SK-N-SH (cell line): ENCODE measurements at regions not wholly inside any gene's neighbourhood (a gene's known extent, or its start where the extent isn't known, plus 50 kb on each side); places are given as distances from the start of the nearest gene placed in this dataset.

Source experiments
- CTCF ChIA-PET: fragments of 300-600, 350-600 bp; formaldehyde crosslinking; extraction: SDS; loops from one replicate; lab custom pipeline; 2021; lab: Yijun Ruan, JAX
- POLR2A ChIA-PET: fragments of 350-600 bp; sonication (Branson Sonifier 250); formaldehyde crosslinking; extraction: SDS; loops from one replicate; lab custom pipeline; 2020; ENCODE audit warnings: antibody characterized with exemption, inconsistent platforms; lab: Yijun Ruan, JAX
- DNase-seq: peaks from one replicate; pipeline ENCODE4 v3.0.0; 2012
- H2AFZ ChIP-seq: fragments of 200-600 bp; sonication (generic); 2 replicates; pipeline ENCODE4 v1.8.1; 2016; ENCODE audit warnings: antibody characterized with exemption, mild to moderate bottlenecking, low read depth
- H3F3A ChIP-seq: fragments of 200-600 bp; sonication (generic); replicated peaks from 2 replicates; pipeline ENCODE3; 2016; ENCODE audit warnings: antibody characterized with exemption, mild to moderate bottlenecking; ENCODE audit not compliant: insufficient read depth
- H3K27ac ChIP-seq, 2 experiments: fragments of 200-500 bp in 1 of 2; fragments of 200-600 bp in 1 of 2; sonication (Bioruptor generic) in 1 of 2; sonication (generic), shearing (Covaris generic) in 1 of 2; 2 replicates each; pipeline versions ENCODE4 v1.5.1 to v1.6.1; 2014 to 2016; ENCODE audit warnings: low read depth in 2 of 2, inconsistent platforms in 1 of 2, low read length in 1 of 2, mild to moderate bottlenecking in 1 of 2, mixed read lengths in 1 of 2
- H3K27me3 ChIP-seq: fragments of 200-600 bp; sonication (generic), shearing (Covaris generic); 2 replicates; pipeline ENCODE4 v1.6.1; 2016; ENCODE audit warnings: mixed run types; ENCODE audit not compliant: insufficient read depth
- H3K36me3 ChIP-seq, 2 experiments: fragments of 200-500 bp in 1 of 2; fragments of 200-600 bp in 1 of 2; sonication (Bioruptor generic) in 1 of 2; sonication (generic) in 1 of 2; replicated peaks in 1 of 2; 2 replicates each; pipeline versions ENCODE3 to v1.5.1; 2014 to 2016; ENCODE audit warnings: low read length in 1 of 2, mild to moderate bottlenecking in 1 of 2; ENCODE audit not compliant: insufficient read depth in 2 of 2, control insufficient read depth in 1 of 2
- H3K4me1 ChIP-seq, 2 experiments: fragments of 200-500 bp in 1 of 2; fragments of 200-600 bp in 1 of 2; sonication (Bioruptor generic) in 1 of 2; sonication (generic), shearing (Covaris generic) in 1 of 2; 2 replicates each; pipeline versions ENCODE4 v1.5.1 to v1.6.1; 2014 to 2016; ENCODE audit warnings: low read depth in 1 of 2, low read length in 1 of 2, mixed run types in 1 of 2; ENCODE audit not compliant: insufficient read depth in 2 of 2, control insufficient read depth in 1 of 2
- H3K4me2 ChIP-seq: fragments of 200-600 bp; sonication (generic), shearing (Covaris generic); 2 replicates; pipeline ENCODE4 v1.6.1; 2017; ENCODE audit warnings: mixed run types
- H3K4me3 ChIP-seq, 2 experiments: fragments of 200-500 bp in 1 of 2; fragments of 200-600 bp in 1 of 2; sonication (Bioruptor generic) in 1 of 2; sonication (generic), shearing (Covaris generic) in 1 of 2; 2 replicates each; pipeline versions ENCODE4 v1.5.1 to v1.8.1; 2014 to 2016; ENCODE audit warnings: low read depth in 2 of 2, inconsistent platforms in 1 of 2, low read length in 1 of 2, mild to moderate bottlenecking in 1 of 2, mixed read lengths in 1 of 2, moderate library complexity in 1 of 2
- H3K79me2 ChIP-seq: fragments of 200-600 bp; sonication (generic); 2 replicates; pipeline ENCODE4 v1.8.1; 2017; ENCODE audit warnings: mild to moderate bottlenecking; ENCODE audit not compliant: insufficient read depth
- H3K9ac ChIP-seq: fragments of 200-600 bp; sonication (generic); 2 replicates; pipeline ENCODE4 v1.6.1; 2017; ENCODE audit warnings: mixed run types
- H3K9me2 ChIP-seq: fragments of 200-600 bp; sonication (generic); 2 replicates; pipeline ENCODE4 v1.6.1; 2017; ENCODE audit warnings: mixed run types
- H3K9me3 ChIP-seq: fragments of 200-600 bp; sonication (generic); 2 replicates; pipeline ENCODE4 v1.6.1; 2017; ENCODE audit warnings: mixed run types, mild to moderate bottlenecking, moderate library complexity
- H4K20me1 ChIP-seq: fragments of 200-600 bp; sonication (generic); 2 replicates; pipeline ENCODE4 v1.6.1; 2017; ENCODE audit warnings: mild to moderate bottlenecking, mixed run types; ENCODE audit not compliant: insufficient read depth
- CHD2 ChIP-seq: fragments of 150-350 bp; IDR thresholded peaks from 2 replicates; pipeline ENCODE4 v1.6.1; 2018; ENCODE audit warnings: low read length; ENCODE audit not compliant: partially characterized antibody
- EZH2phosphoT487 ChIP-seq: fragments of 200-600 bp; sonication (generic); IDR thresholded peaks from 2 replicates; pipeline ENCODE4 v1.6.1; 2017; ENCODE audit warnings: low read depth, mixed run types, mild to moderate bottlenecking, antibody characterized with exemption, moderate library complexity, borderline replicate concordance
- NFIC ChIP-seq: IDR thresholded peaks from 2 replicates; pipeline ENCODE4 v1.4.0; 2012; ENCODE audit warnings: borderline replicate concordance
- NRF1 ChIP-seq: IDR thresholded peaks from 2 replicates; pipeline ENCODE4 v1.6.1; 2012; ENCODE audit warnings: low read depth, mild to moderate bottlenecking, low read length
- RCOR1 ChIP-seq: fragments of 150-350 bp; IDR thresholded peaks from 2 replicates; pipeline ENCODE4 v1.6.1; 2017; ENCODE audit warnings: antibody characterized with exemption, low read length
- RXRA ChIP-seq: IDR thresholded peaks from 2 replicates; pipeline ENCODE4 v1.4.0; 2012; ENCODE audit warnings: low read depth, mild to moderate bottlenecking, borderline replicate concordance
- SIN3A ChIP-seq: IDR thresholded peaks from 2 replicates; pipeline ENCODE4 v1.6.1; 2012; ENCODE audit warnings: low read depth, mild to moderate bottlenecking, low read length, moderate library complexity, borderline replicate concordance
- SMC3 ChIP-seq: IDR thresholded peaks from 2 replicates; pipeline ENCODE4 v1.6.1; 2012; ENCODE audit warnings: low read depth, low read length, improper control_type of control experiment
- YY1 ChIP-seq: IDR thresholded peaks from 2 replicates; pipeline ENCODE4 v1.4.0; 2012; ENCODE audit warnings: low read depth, mild to moderate bottlenecking
- WGBS: methylation state at CpG from one replicate; pipeline ENCODE4 v1.1.6; 2017; ENCODE audit warnings: low lambda C conversion rate; 5-methylcytosine and 5-hydroxymethylcytosine counted together
- TF ChIP-seq, protein P1 (sequence below): fragments of 150-350 bp; IDR thresholded peaks from 2 replicates; pipeline ENCODE4 v1.6.1; 2016; ENCODE audit warnings: mild to moderate bottlenecking, low read depth, low read length
- TF ChIP-seq, protein P2 (sequence below): IDR thresholded peaks from 2 replicates; pipeline ENCODE4 v1.6.1; 2012; ENCODE audit warnings: mild to moderate bottlenecking, low read depth, low read length, moderate library complexity
- TF ChIP-seq, protein P3 (sequence below): fragments of 150-350 bp; IDR thresholded peaks from 2 replicates; pipeline ENCODE4 v1.6.1; 2017; ENCODE audit warnings: antibody characterized with exemption, low read length, low read depth, borderline replicate concordance

DNA sequence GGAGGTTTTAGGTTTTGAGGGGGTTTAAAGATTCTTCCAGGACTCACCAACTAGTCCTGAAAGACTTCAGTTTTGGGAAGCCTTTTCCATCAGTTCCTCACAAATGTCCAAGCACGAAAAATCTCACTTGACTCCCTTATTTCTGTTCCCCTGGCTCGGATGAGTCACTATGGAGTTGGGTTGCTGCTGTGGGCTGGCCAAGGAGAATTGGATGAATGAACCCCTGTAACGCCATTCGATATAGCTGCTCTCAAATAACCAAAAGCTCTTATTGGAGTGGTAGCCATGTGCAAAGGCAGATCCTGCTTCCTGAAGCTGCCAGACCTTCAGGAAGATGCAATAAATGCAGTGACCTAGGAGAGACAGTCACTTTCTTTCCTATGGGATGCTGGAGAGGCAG lies 417.0 kb downstream of the ZNF521 start:
- no peaks in the 10 kb centered on the region for H3K27me3 ChIP-seq
- no peak overlapping the region for H3K9ac ChIP-seq
- POLR2A ChIA-PET = no interaction called here
- no peak overlapping the region for H3K4me3 ChIP-seq
- H3K36me3 ChIP-seq = no peaks in the 10 kb centered on the region
- 54% methylated on average over 4 of the region's 4 CpGs for WGBS
- CTCF ChIA-PET = no interaction called here
- no peaks in the 10 kb centered on the region for H3F3A ChIP-seq
- no peaks in the 10 kb centered on the region for H4K20me1 ChIP-seq
- no peaks in the 10 kb centered on the region for H3K9me3 ChIP-seq
- no peak overlapping the region for H3K27ac ChIP-seq
- no peaks in the 10 kb centered on the region for H3K9me2 ChIP-seq
- DNase-seq = no peak
- H2AFZ ChIP-seq = no peak overlapping the region
- H3K4me2 ChIP-seq = no peak overlapping the region
- no peaks in the 10 kb centered on the region for H3K79me2 ChIP-seq
- peaks cover 0 to 2% of the 10 kb centered on the region in 2 experiments; a peak in 1 of 4 replicates for H3K4me1 ChIP-seq
- TF ChIP-seq, protein P1, sequence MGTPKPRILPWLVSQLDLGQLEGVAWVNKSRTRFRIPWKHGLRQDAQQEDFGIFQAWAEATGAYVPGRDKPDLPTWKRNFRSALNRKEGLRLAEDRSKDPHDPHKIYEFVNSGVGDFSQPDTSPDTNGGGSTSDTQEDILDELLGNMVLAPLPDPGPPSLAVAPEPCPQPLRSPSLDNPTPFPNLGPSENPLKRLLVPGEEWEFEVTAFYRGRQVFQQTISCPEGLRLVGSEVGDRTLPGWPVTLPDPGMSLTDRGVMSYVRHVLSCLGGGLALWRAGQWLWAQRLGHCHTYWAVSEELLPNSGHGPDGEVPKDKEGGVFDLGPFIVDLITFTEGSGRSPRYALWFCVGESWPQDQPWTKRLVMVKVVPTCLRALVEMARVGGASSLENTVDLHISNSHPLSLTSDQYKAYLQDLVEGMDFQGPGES = no peak
- TF ChIP-seq NRF1 (no peak), RXRA (no peak), YY1 (no peak), NFIC (no peak), EZH2phosphoT487 (no peak), RCOR1 (no peak), SMC3 (no peak), CHD2 (no peak), SIN3A (no peak)
- TF ChIP-seq, protein P2, sequence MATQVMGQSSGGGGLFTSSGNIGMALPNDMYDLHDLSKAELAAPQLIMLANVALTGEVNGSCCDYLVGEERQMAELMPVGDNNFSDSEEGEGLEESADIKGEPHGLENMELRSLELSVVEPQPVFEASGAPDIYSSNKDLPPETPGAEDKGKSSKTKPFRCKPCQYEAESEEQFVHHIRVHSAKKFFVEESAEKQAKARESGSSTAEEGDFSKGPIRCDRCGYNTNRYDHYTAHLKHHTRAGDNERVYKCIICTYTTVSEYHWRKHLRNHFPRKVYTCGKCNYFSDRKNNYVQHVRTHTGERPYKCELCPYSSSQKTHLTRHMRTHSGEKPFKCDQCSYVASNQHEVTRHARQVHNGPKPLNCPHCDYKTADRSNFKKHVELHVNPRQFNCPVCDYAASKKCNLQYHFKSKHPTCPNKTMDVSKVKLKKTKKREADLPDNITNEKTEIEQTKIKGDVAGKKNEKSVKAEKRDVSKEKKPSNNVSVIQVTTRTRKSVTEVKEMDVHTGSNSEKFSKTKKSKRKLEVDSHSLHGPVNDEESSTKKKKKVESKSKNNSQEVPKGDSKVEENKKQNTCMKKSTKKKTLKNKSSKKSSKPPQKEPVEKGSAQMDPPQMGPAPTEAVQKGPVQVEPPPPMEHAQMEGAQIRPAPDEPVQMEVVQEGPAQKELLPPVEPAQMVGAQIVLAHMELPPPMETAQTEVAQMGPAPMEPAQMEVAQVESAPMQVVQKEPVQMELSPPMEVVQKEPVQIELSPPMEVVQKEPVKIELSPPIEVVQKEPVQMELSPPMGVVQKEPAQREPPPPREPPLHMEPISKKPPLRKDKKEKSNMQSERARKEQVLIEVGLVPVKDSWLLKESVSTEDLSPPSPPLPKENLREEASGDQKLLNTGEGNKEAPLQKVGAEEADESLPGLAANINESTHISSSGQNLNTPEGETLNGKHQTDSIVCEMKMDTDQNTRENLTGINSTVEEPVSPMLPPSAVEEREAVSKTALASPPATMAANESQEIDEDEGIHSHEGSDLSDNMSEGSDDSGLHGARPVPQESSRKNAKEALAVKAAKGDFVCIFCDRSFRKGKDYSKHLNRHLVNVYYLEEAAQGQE = no peak
- TF ChIP-seq, protein P3, sequence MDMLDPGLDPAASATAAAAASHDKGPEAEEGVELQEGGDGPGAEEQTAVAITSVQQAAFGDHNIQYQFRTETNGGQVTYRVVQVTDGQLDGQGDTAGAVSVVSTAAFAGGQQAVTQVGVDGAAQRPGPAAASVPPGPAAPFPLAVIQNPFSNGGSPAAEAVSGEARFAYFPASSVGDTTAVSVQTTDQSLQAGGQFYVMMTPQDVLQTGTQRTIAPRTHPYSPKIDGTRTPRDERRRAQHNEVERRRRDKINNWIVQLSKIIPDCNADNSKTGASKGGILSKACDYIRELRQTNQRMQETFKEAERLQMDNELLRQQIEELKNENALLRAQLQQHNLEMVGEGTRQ = no peak

DNA sequence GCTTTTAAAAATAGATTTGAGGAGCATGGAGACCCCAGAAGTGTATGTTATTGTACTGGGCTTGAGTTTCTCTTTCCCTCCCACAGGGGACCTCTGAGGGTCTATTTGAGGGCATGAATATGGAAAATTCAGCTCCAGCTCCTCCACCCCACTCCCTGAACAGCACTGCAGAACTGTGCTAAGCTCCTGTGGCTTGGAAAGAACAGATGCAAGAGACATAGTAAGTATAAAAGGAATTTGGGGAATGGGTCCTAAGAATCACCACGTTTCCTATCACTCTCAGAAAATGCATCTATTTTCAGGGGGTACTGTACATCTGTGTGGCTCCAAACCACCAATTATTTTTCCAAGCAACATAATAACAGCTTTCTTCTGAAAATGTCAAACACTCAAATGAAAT lies 416.1 kb downstream of the ZNF521 start:
- no peaks in the 10 kb centered on the region for H3K36me3 ChIP-seq
- H3K27me3 ChIP-seq = no peaks in the 10 kb centered on the region
- H3K9ac ChIP-seq = no peak overlapping the region
- H3K79me2 ChIP-seq = no peaks in the 10 kb centered on the region
- no peak for TF ChIP-seq NFIC
- TF ChIP-seq SMC3 = no peak
- ChIA-PET POLR2A (no interaction called here), CTCF (interaction anchor here (0.7 kb wide), 1 partner anchor 84 kb away, joined by 4 read pairs; no protein-coding TSS in a partner anchor)
- H3K9me3 ChIP-seq = no peaks in the 10 kb centered on the region
- no peaks in the 10 kb centered on the region for H3K9me2 ChIP-seq
- H4K20me1 ChIP-seq = no peaks in the 10 kb centered on the region
- no peak overlapping the region for H3K27ac ChIP-seq
- H2AFZ ChIP-seq = no peak overlapping the region
- no peak overlapping the region for H3K4me3 ChIP-seq
- no peak overlapping the region for H3K4me2 ChIP-seq
- no peak for DNase-seq
- WGBS = 26% methylated on average over 1 of the region's 1 CpG
- H3F3A ChIP-seq = no peaks in the 10 kb centered on the region
- H3K4me1 ChIP-seq = peaks cover 0 to 2% of the 10 kb centered on the region in 2 experiments; a peak in 1 of 4 replicates
